ENCODE measurements at regions not wholly inside any gene's neighbourhood (a gene's known extent, or its start where the extent isn't known, plus 50 kb on each side); places are given as distances from the start of the nearest gene placed in this dataset.

GRCh38 chr6:168915855-168916254 lies 337.8 kb downstream of the THBS2 start:
- TF ChIP-seq CTCF (IDR thresholded peaks at IDR 0.05), result no peak
- TF ChIP-seq EZH2phosphoT487 (IDR thresholded peaks at IDR 0.05; ENCODE audit: borderline replicate concordance, low read depth), result no peak
- TF ChIP-seq RFX5 (IDR thresholded peaks at IDR 0.05; ENCODE audit: low read length), result no peak
- no peak for TF ChIP-seq YY1 (IDR thresholded peaks at IDR 0.05; ENCODE audit: low read depth)
- TF ChIP-seq SMC3 (IDR thresholded peaks at IDR 0.05; ENCODE audit: low read depth, low read length), result no peak
- TF ChIP-seq TAF1 (IDR thresholded peaks at IDR 0.05; ENCODE audit: borderline replicate concordance, low read depth, low read length), result no peak
